ENCODE measurements at regions not wholly inside any gene's neighbourhood (a gene's known extent, or its start where the extent isn't known, plus 50 kb on each side); places are given as distances from the start of the nearest gene placed in this dataset.

GRCh38 chr2:150705357-150705756 is 217.9 kb upstream of the RND3 start:
- DNase-seq (no peak), ATAC-seq (no peak)
- intact Hi-C loops (cut with DNase I), result no loop called here

- DNase-seq (no peak), ATAC-seq (no peak)
- intact Hi-C loops (cut with DNase I), result no loop called here
Observed at GRCh38 chr2:150702791-150703190, 215.3 kb upstream of the RND3 start.

GRCh38 chr2:150700666-150701580 is 213.5 kb upstream of the RND3 start:
- intact Hi-C loops (cut with DNase I), result no loop called here
- ATAC-seq (no peak), DNase-seq (no peak)

- no peak for ATAC-seq
- no peak for DNase-seq
- intact Hi-C loops (cut with DNase I), result loop anchor here in 1 of 2 donors (2.0 kb wide), 1 partner anchor 24 kb away; no protein-coding TSS in a partner anchor
Observed at GRCh38 chr2:150699218-150699617, 211.8 kb upstream of the RND3 start.

GRCh38 chr2:150698016-150698661 is 210.7 kb upstream of the RND3 start:
- DNase-seq, result no peak
- ATAC-seq, result peak in 1 of 2 donors; percentile 57
- intact Hi-C loops (cut with DNase I), result loop anchor here in 1 of 2 donors (2.0 kb wide), 1 partner anchor 23 kb away; no protein-coding TSS in a partner anchor

- ATAC-seq (no peak), DNase-seq (no peak)
- intact Hi-C loops (cut with DNase I), result no loop called here
Observed at GRCh38 chr2:150697596-150697995, 210.1 kb upstream of the RND3 start.

- intact Hi-C loops (cut with DNase I), result no loop called here
- no peak for ATAC-seq
Observed at GRCh38 chr2:150695451-150696135, 208.1 kb upstream of the RND3 start.

GRCh38 chr2:150693556-150693955 is 206.1 kb upstream of the RND3 start:
- no peak for ATAC-seq
- intact Hi-C loops (cut with DNase I), result no loop called here

More at GRCh38 chr2:150695451-150696135, 208.1 kb upstream of the RND3 start:
- no peak for DNase-seq

GRCh38 chr2:150690870-150691269 is 203.4 kb upstream of the RND3 start:
- intact Hi-C loops (cut with DNase I), result no loop called here
- no peak for DNase-seq
- no peak for ATAC-seq

More at GRCh38 chr2:150693556-150693955, 206.1 kb upstream of the RND3 start:
- DNase-seq, result no peak

- intact Hi-C loops (cut with DNase I), result no loop called here
- no peak for ATAC-seq
- no peak for DNase-seq
Observed at GRCh38 chr2:150690261-150690660, 202.8 kb upstream of the RND3 start.

- intact Hi-C loops (cut with DNase I), result no loop called here
- no peak for ATAC-seq
- DNase-seq, result no peak
Observed at GRCh38 chr2:150689590-150689989, 202.1 kb upstream of the RND3 start.

- ATAC-seq (no peak), DNase-seq (no peak)
- intact Hi-C loops (cut with DNase I), result no loop called here
Observed at GRCh38 chr2:150688016-150688415, 200.5 kb upstream of the RND3 start.

GRCh38 chr2:150686391-150686790 is 198.9 kb upstream of the RND3 start:
- intact Hi-C loops (cut with DNase I), result no loop called here
- no peak for ATAC-seq
- no peak for DNase-seq

- ATAC-seq (no peak), DNase-seq (no peak)
- intact Hi-C loops (cut with DNase I), result no loop called here
Observed at GRCh38 chr2:150681120-150681804, 193.8 kb upstream of the RND3 start.

- intact Hi-C loops (cut with DNase I), result no loop called here
- DNase-seq (no peak), ATAC-seq (peak in 1 of 2 donors; percentile 51)
Observed at GRCh38 chr2:150679456-150680120, 192.1 kb upstream of the RND3 start.

- DNase-seq (no peak), ATAC-seq (no peak)
- intact Hi-C loops (cut with DNase I), result no loop called here
Observed at GRCh38 chr2:150677551-150677950, 190.1 kb upstream of the RND3 start.

GRCh38 chr2:150676747-150677383 is 189.4 kb upstream of the RND3 start:
- intact Hi-C loops (cut with DNase I), result no loop called here
- ATAC-seq, result peak in 1 of 2 donors; percentile 27
- DNase-seq, result no peak

- DNase-seq, result no peak
- intact Hi-C loops (cut with DNase I), result loop anchor here in 1 of 2 donors (2.0 kb wide), 1 partner anchor 23 kb away; no protein-coding TSS in a partner anchor
- no peak for ATAC-seq
Observed at GRCh38 chr2:150675807-150676206, 188.3 kb upstream of the RND3 start.
